ENCODE measurements at regions not wholly inside any gene's neighbourhood (a gene's known extent, or its start where the extent isn't known, plus 50 kb on each side); places are given as distances from the start of the nearest gene placed in this dataset.

DNA sequence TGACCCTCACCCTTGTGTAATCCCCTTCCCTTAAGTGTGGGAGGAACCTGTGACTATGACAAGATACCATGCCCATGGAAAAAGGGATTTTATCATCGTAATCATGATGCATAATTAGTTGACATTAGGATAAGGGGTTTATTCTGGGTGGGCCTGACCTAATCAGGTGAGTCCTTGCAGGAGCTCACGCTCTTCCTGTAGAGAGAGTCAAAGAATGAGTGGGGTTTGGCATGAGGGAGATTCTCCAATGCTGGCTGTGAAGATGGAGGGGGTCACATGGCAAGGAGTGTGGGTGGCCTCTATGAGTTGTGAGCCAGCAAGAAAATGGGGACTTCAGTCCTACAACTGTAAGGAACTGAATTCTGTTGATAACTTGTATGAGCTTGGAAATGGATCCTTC, 342.0 kb upstream of the TSHZ2 start:
- DNase-seq: no peak
- in situ Hi-C loops (cut with HindIII; ENCODE audit: low pct_ligation_motif_present, low sequenced_read_pairs): no loop called here
- Histone ChIP-seq H3K36me3 (replicated peaks) (no peaks in the 10 kb centered on the region), H3K27ac (no peak overlapping the region), H3K27me3 (replicated peaks) (no peaks in the 10 kb centered on the region), H3K4me3 (ENCODE audit: low read depth, low read length) (no peak overlapping the region)
- TF ChIP-seq, protein P1, sequence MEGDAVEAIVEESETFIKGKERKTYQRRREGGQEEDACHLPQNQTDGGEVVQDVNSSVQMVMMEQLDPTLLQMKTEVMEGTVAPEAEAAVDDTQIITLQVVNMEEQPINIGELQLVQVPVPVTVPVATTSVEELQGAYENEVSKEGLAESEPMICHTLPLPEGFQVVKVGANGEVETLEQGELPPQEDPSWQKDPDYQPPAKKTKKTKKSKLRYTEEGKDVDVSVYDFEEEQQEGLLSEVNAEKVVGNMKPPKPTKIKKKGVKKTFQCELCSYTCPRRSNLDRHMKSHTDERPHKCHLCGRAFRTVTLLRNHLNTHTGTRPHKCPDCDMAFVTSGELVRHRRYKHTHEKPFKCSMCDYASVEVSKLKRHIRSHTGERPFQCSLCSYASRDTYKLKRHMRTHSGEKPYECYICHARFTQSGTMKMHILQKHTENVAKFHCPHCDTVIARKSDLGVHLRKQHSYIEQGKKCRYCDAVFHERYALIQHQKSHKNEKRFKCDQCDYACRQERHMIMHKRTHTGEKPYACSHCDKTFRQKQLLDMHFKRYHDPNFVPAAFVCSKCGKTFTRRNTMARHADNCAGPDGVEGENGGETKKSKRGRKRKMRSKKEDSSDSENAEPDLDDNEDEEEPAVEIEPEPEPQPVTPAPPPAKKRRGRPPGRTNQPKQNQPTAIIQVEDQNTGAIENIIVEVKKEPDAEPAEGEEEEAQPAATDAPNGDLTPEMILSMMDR (IDR thresholded peaks at IDR 0.05; ENCODE audit: low read depth, low read length, missing control alignments): no peak

DNA sequence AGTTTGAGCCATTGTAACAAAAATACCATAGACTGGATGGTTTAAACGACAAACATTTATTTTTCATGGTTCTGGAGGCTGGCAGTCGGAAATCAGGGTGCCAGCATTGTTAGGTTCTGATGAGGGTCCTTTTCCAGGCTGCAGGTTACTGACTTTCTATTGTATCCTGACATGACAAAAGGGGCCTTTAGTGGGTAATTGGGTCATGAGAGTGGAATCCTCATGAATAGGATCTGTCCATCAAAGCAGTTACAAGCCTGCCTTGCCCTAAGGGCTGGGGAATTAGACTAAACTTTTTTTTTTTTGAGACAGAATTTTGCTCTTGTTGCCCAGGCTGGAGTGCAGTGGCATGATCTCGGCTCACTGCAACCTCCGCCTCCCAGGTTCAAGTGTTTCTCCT, 347.9 kb upstream of the TSHZ2 start:
- no peaks in the 10 kb centered on the region for H3K36me3 ChIP-seq (replicated peaks)
- no peak overlapping the region for H3K27ac ChIP-seq
- no peak overlapping the region for H3K4me3 ChIP-seq (ENCODE audit: low read depth, low read length)
- TF ChIP-seq, protein P1 (IDR thresholded peaks at IDR 0.05; ENCODE audit: low read depth, low read length, missing control alignments): no peak
- no peak for DNase-seq
- in situ Hi-C loops (cut with HindIII; ENCODE audit: low pct_ligation_motif_present, low sequenced_read_pairs): no loop called here
- H3K27me3 ChIP-seq (replicated peaks): no peaks in the 10 kb centered on the region

DNA sequence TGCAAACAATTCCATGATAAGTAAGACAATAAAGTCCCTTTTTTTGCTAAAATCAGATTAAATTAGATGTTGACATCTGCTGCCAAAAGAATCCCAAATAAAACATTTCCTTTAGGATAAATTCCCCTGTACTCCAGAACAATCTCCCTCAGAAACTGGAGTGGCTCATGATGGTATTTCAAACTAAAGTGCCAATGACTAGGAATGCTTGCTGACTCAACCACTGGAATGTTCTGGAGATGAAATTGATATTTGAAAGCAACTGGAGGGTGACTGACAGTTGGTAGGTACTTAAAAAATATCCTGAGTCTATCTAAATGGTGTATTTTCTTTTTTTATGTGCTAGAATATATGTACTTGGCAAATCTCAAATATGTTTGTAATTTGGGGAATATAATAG, 350.1 kb upstream of the TSHZ2 start:
- H3K36me3 ChIP-seq (replicated peaks): no peaks in the 10 kb centered on the region
- no peak overlapping the region for H3K27ac ChIP-seq
- no peaks in the 10 kb centered on the region for H3K27me3 ChIP-seq (replicated peaks)
- DNase-seq: no peak
- H3K4me3 ChIP-seq (ENCODE audit: low read depth, low read length): no peak overlapping the region
- in situ Hi-C loops (cut with HindIII; ENCODE audit: low pct_ligation_motif_present, low sequenced_read_pairs): no loop called here
- TF ChIP-seq, protein P1 (IDR thresholded peaks at IDR 0.05; ENCODE audit: low read depth, low read length, missing control alignments): no peak

DNA sequence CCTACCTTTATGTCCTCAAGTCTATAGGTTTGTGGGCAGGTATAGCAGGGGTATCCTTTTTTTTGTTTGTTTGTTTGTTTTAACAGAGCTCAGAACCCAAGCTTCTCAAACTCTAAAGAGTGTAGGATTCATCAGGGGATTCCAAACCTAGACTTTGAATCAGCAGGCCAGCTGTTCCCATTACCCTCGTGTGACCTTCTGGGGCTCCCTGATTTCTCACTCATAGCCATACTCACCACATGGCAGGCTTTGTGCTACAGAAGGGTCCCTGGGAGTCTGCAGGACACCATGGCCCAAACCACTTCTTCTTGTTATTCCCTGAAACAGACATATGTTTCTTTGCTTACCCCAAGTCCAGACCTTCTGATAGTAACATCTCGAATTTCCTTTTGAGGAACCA, 350.8 kb upstream of the TSHZ2 start:
- Histone ChIP-seq H3K36me3 (replicated peaks) (no peaks in the 10 kb centered on the region), H3K27me3 (replicated peaks) (no peaks in the 10 kb centered on the region), H3K27ac (no peak overlapping the region), H3K4me3 (ENCODE audit: low read depth, low read length) (no peak overlapping the region)
- DNase-seq: no peak
- in situ Hi-C loops (cut with HindIII; ENCODE audit: low pct_ligation_motif_present, low sequenced_read_pairs): no loop called here
- TF ChIP-seq, protein P1 (IDR thresholded peaks at IDR 0.05; ENCODE audit: low read depth, low read length, missing control alignments): no peak

DNA sequence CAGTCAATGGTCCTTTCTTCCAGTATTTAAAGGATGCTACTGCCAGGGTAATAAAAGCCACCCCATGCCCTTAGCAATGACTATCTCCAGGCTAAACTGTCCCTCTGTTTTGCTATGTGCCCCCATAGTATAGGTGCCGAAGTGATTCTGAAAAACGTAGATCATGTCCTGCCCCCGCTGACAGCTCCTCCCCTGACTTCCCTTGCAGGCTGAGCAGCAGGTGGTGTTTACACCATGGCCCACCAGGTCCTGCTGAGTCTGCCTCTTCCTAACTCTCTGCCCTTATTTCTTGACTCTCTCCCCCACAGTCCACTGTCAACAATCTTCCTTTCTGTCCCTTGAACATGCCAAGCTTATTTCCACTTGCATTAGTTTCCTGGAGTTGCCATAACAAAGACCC, 352.5 kb upstream of the TSHZ2 start:
- H3K27me3 ChIP-seq (replicated peaks): no peaks in the 10 kb centered on the region
- in situ Hi-C loops (cut with HindIII; ENCODE audit: low pct_ligation_motif_present, low sequenced_read_pairs): no loop called here
- TF ChIP-seq, protein P1 (IDR thresholded peaks at IDR 0.05; ENCODE audit: low read depth, low read length, missing control alignments): no peak
- no peaks in the 10 kb centered on the region for H3K36me3 ChIP-seq (replicated peaks)
- no peak overlapping the region for H3K4me3 ChIP-seq (ENCODE audit: low read depth, low read length)
- no peak for DNase-seq
- H3K27ac ChIP-seq: no peak overlapping the region

DNA sequence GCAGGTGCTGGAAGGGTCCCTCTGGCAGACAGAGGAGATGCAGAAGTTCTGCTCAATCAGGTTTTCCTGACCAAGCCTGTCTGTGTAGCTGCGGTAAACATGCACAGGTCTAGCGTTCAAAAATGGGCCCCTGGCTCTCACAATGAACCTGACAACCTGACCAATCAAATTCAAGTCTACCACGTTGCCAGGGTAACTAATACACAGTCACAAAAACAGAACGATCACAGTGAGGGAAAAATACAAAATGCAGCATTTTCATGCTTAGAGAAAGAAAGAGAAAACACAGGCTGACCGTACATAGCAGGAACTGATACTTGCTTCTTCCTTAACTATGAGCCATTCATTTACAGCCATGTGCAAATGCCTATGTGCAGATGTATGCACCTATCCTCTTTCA, 353.1 kb upstream of the TSHZ2 start:
- TF ChIP-seq, protein P1 (IDR thresholded peaks at IDR 0.05; ENCODE audit: low read depth, low read length, missing control alignments): no peak
- H3K27ac ChIP-seq: no peak overlapping the region
- DNase-seq: no peak
- H3K36me3 ChIP-seq (replicated peaks): no peaks in the 10 kb centered on the region
- in situ Hi-C loops (cut with HindIII; ENCODE audit: low pct_ligation_motif_present, low sequenced_read_pairs): no loop called here
- H3K4me3 ChIP-seq (ENCODE audit: low read depth, low read length): no peak overlapping the region
- H3K27me3 ChIP-seq (replicated peaks): no peaks in the 10 kb centered on the region

Data from brain microvascular endothelial cell (primary cell).